ENCODE measurements at regions not wholly inside any gene's neighbourhood (a gene's known extent, or its start where the extent isn't known, plus 50 kb on each side); places are given as distances from the start of the nearest gene placed in this dataset.

DNA sequence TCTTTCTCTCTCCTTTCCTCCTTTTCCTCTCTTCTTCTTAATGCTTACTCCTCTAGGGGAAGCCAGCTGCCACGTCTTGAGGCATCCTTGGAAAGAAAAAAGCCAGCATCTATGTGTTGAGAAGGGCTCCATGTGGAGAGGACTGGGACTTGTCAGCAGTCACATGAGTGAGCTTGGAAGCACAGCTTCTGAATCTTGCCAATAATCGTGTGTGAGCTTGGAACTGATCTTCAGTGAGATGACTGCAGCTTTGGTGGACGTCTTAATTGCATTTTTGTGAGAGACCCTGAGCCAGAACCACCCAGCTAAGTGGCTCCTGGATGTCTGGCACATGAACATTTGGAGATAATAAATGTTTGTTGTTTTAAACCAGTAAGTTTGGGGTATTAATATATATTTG, 371.7 kb downstream of the SLITRK2 start:
- TF ChIP-seq, protein P1, sequence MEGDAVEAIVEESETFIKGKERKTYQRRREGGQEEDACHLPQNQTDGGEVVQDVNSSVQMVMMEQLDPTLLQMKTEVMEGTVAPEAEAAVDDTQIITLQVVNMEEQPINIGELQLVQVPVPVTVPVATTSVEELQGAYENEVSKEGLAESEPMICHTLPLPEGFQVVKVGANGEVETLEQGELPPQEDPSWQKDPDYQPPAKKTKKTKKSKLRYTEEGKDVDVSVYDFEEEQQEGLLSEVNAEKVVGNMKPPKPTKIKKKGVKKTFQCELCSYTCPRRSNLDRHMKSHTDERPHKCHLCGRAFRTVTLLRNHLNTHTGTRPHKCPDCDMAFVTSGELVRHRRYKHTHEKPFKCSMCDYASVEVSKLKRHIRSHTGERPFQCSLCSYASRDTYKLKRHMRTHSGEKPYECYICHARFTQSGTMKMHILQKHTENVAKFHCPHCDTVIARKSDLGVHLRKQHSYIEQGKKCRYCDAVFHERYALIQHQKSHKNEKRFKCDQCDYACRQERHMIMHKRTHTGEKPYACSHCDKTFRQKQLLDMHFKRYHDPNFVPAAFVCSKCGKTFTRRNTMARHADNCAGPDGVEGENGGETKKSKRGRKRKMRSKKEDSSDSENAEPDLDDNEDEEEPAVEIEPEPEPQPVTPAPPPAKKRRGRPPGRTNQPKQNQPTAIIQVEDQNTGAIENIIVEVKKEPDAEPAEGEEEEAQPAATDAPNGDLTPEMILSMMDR (optimal IDR thresholded peaks at IDR 0.05 in 1 of 3, IDR thresholded peaks at IDR 0.05 in 1 of 3, conservative IDR thresholded peaks at IDR 0.05 in 1 of 3; ENCODE audit: extremely low read depth in 1 of 3, insufficient read depth in 2 of 3, low read length in 3 of 3) = no peak
- no peak for TF ChIP-seq EZH2 (IDR thresholded peaks at IDR 0.05; ENCODE audit: low read length)

Data from keratinocyte (primary cell).